T-helper 1 cell (primary cell): ENCODE measurements at regions not wholly inside any gene's neighbourhood (a gene's known extent, or its start where the extent isn't known, plus 50 kb on each side); places are given as distances from the start of the nearest gene placed in this dataset.
"Not testable (repeated sequence)": the region's sequence is repeated elsewhere in the genome, so short reads cannot be mapped to it uniquely, and the experiment has no call there.

Experiments
- DNase-seq, 5 donors: peaks; one replicate each; pipeline ENCODE4 v3.0.0-alpha.2; 2012 to 2020

DNA sequence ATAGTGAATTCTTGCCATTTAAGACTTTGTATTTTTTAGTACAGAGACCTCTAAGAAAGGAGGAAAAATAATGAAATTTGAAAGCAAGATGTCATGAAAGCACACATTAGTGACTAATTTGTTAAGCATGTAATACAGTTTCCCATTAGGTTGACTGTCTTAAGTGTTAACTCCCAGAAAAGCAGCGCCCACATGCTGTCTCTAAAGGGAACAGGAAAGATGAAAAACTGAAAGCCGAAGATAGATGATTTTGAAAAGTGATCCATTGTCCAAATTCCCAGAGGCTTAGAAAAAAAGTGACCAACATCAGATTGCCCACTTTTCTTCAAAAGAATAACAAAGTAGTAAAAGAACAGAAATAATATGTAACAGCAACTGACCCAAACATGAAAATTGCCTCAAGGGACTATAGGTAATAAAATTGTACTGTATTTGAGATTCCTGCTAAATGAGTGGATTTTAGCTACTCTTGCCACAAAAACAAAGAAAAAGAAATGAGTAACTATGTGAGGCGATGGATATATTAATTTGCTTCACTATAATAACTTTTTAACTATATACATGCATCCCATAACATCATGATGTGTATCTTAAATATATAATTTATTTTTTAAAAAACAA lies 83.2 kb upstream of the OGFRL1 start:
- DNase-seq: no peak

DNA sequence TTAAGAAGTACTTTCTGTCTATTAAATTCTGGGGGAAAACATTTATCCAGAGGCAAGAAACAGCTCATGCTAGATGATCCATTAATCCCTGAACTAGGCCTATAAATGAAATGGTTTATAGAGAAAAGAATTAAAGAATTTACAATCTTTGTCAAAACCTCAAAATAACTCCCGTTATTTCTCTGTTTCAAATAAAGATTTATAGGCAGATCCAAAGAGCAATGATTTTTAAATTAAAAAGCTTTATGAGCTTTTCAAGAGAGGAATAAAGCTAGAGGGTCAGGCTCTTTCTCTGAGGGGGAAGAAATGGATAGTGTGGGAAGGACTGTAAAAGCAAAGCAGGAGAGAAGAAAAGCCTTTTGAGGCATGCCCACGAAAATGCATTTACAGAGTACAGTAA lies 82.5 kb upstream of the OGFRL1 start:
- DNase-seq: no peak

DNA sequence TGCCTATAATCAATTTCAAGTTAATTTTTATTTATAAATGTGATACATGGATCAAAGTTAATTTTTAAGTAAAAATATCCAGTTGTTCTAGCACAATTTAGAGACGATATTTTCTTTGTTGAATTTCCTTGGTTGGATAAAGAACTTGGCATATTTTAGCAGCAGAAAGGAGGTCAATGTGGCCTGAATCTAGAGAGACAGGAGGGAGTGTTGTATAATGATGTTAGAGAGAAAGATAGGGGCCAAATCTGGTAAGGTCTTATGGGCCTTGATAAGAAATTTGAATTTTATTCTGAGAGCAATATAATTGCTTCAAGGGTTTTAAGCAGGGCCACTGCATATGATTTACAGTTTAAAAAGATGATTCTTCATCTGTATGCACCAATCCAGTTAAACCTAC lies 79.4 kb upstream of the OGFRL1 start:
- no peak for DNase-seq

DNA sequence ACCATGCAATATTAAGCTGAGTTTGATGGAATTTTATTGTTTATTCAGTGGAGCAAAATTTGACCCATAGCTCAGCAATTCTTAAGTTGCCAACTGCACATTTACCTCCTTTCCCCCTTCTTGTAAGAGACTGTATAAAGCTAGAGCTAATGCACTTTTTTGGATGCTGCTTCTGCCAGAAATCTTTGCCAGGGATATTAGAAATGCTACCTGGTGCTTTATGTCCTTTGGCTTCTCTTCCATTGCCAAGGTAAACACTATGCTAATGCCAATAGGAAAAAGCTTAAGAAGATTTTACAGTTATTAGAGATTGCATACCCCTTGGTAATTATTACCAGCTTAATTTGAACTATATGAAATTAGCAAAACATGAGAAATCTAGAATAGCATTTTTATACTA lies 79.0 kb upstream of the OGFRL1 start:
- DNase-seq: no peak

DNA sequence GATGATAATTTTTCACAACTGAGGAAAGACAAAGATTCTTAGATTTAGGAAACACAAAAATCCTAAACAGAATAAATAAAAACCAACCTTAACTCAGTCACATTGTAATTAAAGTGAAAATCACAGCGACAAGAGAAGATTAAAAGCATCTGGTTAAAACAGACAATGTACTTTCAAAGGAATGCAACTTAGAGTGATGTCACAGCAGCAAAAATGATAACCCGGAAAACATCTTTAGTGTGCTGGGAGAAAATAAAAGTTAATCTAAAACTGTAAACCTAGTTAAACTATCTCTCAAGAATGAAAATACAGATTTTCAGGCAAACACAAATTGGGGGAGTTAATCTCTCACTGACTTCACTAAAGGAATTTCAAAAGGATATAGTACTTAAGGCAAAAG lies 76.8 kb upstream of the OGFRL1 start:
- DNase-seq: no peak

DNA sequence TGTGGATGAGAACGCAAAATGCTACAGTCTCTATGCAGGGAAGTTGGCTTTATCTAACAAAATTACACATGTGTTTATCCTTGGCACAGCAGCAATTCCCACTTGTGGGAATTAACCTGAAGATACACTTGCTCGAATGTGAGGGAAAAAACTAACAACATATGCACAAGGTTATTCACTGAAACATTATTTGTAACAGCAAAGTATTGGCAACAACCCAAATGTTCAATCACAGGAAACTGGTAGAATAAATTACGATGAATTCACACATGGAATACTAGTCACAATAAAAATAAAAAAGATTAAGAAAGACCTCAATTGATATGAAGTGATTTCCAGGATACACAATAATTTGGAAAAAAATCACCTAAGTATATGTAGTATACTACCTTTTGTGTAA lies 68.1 kb upstream of the OGFRL1 start:
- DNase-seq: no peak

DNA sequence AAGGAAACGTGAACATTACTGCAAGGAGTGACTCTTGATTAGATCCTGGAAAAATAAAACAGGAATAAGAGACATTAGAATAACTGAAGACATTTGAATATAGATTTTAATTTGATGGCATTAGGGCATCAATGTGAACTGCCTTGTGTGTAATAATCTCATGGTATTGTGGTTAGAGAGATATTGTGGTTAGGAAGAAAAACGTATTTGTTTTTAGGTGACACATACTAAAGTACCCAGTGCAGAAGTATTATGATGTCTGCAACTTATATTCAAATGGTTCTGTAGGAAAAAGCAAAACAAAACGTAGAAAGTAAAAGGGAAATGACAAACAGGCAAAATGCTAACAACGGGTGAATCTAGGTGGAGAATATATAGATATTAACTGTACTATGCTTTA lies 65.9 kb upstream of the OGFRL1 start:
- no peak for DNase-seq

DNA sequence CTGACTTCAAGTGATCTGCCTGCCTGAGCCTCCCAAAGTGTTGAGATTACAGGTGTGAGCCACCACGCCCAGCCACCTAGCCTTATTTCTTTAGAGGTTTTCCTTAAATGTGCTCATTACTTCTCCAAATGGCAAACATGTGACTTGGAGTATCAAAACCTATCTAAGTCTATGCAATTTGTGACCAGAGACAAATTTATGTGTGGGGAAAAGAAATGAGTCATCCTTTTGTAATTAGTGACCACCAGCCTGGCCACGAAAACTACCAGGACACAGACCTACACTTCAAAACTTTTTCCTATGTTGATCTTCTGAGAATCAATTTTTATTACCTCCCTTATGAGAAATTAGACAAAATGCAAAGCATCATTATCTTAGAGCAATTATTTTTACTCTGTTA lies 64.6 kb upstream of the OGFRL1 start:
- no peak for DNase-seq

DNA sequence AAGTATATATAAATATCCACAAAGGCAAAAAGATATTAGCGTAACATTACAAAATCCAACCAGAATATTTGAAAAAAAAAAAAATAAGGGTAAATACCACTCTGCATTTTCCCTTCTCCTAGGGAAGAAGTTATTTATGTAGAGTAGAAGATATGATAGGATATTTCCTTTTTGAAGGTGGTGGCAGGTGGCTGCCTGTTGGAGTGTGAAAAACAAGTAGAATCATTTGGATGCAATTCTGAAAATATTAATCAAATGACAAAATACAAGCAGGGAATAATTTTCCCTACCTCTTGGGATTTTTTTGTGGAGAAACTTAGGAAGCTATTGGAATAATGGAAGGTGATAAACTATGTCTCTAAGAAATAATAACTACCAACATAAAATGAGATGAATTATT lies 62.5 kb upstream of the OGFRL1 start:
- DNase-seq: no peak

DNA sequence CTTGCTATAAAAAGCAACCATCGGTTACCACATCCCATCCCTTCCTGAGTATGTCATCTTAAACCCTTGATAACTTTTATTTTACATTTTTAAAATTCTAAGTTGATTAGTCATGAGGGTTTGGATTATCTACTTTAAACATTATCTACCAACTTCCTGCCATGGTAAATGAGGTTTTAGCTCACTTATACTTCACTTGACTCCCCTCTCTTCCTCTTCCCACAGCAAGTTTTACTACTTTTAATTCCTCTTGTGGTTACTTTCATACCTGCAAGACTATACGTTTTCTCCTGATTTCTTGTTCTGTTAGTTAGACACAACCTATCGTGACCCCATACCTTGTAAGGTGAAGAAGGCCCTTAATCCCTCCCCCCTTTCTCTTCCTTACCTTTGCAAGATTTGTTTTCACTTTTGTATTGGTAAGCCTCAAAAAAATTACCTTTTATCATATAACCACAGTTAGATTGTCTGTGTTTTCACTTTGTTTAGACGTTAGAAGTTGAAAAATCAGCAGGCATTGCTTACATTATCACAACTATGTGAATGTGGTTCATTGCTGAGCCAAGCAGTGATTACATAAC lies 60.1 kb upstream of the OGFRL1 start:
- no peak for DNase-seq

DNA sequence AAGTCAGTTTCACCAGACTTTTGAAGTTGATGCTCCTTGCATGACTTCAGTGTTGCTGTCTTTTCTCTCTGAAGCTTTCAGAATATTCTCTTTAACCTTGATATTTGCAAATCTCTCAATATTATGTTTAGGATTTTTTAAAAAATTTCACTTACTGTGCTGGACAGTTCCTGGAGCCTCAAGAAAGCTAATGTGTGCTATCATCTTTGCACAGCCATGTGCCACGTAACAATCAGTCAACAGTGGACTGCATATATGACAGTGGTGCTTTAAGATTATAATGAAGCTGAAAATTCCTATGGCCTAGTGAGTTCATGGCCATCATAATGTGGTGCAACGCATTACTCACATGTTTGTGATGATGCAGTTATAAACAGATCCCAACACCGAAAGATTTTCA lies 59.1 kb upstream of the OGFRL1 start:
- no peak for DNase-seq

DNA sequence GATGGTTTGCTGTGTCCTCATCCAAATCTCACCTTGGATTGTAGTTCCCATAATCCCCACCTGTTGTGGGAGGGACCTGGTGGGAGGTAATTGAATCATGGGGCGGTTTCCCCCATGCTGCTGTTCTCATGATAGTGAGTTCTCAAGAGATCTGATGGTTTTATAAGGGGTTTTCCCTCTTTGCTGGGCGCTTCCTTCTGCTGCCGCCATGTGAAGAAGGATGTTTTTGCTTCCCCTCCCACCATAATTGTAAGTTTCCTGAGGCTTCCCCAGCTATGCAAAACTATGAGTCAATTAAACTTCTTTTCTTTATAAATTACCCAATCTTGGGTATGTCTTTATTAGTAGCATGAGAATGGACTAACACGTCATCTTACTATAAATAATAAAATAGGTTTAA lies 55.7 kb upstream of the OGFRL1 start:
- not testable (repeated sequence) for DNase-seq

DNA sequence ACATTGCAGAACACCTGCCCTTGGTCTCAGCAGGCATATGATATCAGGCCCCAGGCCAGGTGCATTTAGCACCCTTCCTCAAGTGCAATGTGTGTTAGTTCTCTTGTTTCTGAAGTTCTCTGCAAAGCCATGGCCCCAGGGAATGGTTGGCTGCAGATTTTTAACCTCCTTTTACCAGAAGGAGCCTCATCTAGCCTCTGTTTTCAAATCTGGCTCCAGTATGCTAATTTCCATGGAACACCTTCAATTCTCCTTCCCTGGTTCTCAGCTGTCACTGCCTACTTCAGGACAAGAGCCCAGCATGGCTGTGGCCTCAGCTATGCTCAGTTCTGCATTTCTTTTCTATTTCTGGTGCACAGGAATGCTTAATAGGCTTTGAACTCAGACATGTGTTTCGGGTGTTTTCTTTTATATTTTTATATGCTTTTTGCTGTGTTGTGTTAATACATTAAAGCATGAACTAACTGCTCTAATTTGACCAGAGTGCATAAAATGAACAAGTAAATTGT lies 51.6 kb upstream of the OGFRL1 start:
- no peak for DNase-seq

DNA sequence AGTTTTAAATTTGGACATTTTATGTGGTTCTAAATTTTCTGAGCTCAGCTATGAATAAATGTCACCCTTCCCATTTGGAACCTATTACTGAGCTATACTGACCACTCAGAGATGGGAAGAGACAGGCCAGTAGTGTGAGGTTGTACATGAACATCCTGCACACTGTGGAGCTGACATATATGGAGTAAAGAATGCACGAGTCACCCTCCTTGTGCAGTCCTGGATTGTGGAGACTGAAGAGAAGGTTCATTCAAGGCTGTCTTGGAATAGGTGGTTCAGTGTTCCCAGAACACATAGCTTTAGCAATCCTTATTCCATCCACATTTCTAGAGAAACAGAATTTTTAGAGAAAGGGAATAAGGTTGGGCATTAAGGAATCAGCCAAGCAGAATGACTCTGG lies 50.3 kb upstream of the OGFRL1 start:
- DNase-seq: no peak
